AG09309 (cell line): ENCODE measurements at regions not wholly inside any gene's neighbourhood (a gene's known extent, or its start where the extent isn't known, plus 50 kb on each side); places are given as distances from the start of the nearest gene placed in this dataset.

Source experiments
- DNase-seq: peaks from one replicate; pipeline ENCODE4 v3.0.0-alpha.2; 2010; ENCODE audit warnings: low read depth
- H3K4me3 ChIP-seq: 2 replicates; pipeline ENCODE4 v1.5.1; 2011; ENCODE audit warnings: mild to moderate bottlenecking, low read depth, low read length, moderate library complexity; ENCODE audit not compliant: control insufficient read depth
- TF ChIP-seq, protein P1 (sequence below): IDR thresholded peaks from 2 replicates; pipeline ENCODE4 v1.5.1; 2011; ENCODE audit warnings: mild to moderate bottlenecking, low read depth, low read length, inconsistent platforms; ENCODE audit not compliant: insufficient read depth, control insufficient read depth; ENCODE audit errors: missing control alignments

DNA sequence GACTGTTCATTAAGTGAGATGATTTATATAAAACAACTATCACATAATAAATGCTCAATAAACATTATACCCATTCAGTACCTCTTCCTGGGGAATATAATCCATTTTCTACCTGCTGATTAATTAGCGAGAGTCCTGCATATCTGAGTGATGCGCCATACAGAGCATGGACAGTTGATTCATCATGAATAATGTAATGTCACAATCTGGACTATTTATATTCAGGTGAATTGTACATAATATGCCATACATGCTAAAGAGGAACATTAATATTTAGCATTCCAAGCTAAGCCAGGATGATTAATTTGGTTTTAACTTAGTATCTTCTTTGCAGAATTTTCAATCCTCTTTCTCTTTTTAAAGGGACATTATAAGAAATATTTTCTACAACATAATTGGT, 362.0 kb upstream of the XYLT1 start:
- H3K4me3 ChIP-seq: no peak overlapping the region
- TF ChIP-seq, protein P1, sequence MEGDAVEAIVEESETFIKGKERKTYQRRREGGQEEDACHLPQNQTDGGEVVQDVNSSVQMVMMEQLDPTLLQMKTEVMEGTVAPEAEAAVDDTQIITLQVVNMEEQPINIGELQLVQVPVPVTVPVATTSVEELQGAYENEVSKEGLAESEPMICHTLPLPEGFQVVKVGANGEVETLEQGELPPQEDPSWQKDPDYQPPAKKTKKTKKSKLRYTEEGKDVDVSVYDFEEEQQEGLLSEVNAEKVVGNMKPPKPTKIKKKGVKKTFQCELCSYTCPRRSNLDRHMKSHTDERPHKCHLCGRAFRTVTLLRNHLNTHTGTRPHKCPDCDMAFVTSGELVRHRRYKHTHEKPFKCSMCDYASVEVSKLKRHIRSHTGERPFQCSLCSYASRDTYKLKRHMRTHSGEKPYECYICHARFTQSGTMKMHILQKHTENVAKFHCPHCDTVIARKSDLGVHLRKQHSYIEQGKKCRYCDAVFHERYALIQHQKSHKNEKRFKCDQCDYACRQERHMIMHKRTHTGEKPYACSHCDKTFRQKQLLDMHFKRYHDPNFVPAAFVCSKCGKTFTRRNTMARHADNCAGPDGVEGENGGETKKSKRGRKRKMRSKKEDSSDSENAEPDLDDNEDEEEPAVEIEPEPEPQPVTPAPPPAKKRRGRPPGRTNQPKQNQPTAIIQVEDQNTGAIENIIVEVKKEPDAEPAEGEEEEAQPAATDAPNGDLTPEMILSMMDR: no peak
- no peak for DNase-seq

DNA sequence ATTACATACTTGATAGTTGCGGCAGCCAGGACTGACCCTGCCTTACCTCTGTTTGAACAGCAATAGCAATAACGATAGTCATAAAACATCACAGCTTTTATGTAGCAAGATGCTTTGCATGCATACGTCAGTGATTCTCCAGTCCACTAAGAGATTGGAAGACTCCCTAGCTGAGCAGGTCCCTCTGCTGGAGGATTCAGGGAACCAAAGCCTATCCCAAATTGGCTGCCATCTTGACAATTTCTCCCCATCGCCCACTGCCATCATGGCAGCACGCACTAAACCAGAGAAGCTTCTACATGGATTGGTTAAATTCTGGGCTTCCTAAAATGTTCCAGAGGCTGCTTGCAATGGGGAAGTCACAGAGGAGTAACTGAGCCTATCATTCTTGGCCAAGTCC, 360.6 kb upstream of the XYLT1 start:
- H3K4me3 ChIP-seq: no peak overlapping the region
- TF ChIP-seq, protein P1: peak; percentile 14
- DNase-seq: no peak

DNA sequence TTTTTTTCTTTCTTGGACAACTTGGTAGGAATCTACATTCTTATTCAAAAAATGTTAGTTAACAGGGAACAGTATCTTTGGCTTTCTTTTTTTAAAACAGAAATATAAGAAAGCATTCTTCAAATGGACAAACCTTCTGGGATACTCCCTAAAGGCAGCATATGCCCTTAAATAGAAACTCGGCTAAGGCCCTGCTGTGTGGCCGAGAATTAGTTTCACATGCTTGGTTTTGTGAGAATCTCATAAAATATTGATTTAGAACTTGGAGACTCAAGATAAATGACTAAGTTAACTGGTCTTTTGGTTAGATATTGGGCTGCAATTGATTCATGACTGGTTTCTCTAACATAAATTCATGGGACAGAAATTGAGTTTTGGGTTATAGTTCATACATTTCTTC, 359.9 kb upstream of the XYLT1 start:
- DNase-seq: peak; percentile 29
- TF ChIP-seq, protein P1: no peak

DNA sequence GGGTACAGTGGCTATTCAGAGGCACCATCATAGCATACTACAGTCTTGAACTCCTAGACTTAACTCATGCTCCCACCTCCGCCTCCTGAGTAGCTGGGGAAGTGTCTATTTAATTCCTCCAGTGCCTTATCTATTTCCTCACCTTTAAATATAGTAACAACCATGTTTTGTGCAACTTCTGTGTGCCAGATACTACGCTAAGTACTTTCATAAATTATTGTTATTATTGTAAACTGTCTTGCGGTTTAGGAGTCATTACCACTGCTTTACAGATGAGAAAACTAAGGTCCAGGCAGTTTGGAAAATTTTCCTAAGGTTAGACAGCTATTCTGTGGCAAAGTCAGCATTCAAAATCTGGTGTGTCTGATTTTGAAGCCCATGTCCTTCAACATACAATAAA, 359.1 kb upstream of the XYLT1 start:
- TF ChIP-seq, protein P1: no peak
- DNase-seq: no peak
- no peak overlapping the region for H3K4me3 ChIP-seq

More for the DNA sequence above, 359.9 kb upstream of the XYLT1 start:
- H3K4me3 ChIP-seq: no peak overlapping the region

DNA sequence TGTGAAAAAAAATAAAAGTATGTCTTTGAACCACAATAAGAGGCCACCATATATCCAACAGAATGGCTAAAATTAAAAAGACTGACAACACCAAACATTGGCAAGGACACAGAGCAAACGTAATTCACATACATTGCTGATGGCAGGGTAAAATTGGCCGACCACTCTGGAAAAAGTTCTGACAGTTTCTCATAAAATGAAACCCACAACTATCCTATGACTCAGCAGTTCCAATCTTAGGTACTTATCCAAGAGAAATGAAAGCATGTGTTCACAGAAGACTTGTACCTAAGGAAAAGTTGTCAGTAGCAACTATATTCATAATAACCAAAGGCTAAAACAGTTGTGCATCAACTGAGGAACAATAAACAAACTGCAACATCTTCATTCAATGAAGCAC, 357.3 kb upstream of the XYLT1 start:
- TF ChIP-seq, protein P1: no peak
- peak; percentile 87 for DNase-seq
- no peak overlapping the region for H3K4me3 ChIP-seq

DNA sequence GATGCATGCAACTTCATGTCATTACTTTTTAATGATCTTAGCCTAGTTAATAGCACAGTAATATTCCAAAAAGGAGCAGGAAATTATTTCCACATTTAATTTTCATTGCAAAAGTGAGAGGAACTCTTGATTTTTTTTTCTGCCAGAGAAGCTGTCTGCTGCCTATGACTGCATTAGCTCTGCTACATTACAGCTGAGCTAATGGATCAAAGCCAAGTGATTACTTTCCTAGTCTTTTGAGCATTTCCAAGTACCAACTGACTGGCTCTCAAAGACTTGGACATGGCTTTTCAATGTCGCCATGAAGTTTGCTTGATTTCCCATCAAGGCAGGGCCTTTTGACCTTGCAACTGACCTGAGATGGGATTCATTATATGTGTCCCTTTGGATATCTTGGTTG, 356.6 kb upstream of the XYLT1 start:
- TF ChIP-seq, protein P1: no peak
- H3K4me3 ChIP-seq: no peak overlapping the region
- peak; percentile 11 for DNase-seq

DNA sequence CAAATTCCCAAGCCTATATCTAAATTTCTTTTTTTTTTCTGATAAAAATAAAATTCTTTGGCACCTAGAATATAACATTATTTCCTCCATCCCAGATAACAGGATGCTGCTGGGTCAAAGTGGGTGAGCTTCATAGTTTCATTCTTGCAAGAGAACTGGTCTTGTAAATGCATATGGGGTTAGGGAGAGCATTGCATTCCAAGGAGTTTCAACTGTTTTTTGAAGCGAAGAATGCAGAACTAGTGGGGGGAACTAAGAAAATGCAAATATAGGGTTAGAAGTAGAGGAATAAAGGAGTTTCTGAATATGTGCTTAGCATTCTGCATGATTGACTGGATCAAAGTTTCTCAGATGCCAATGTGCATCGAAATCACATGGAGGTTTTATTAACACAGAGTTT, 347.2 kb upstream of the XYLT1 start:
- DNase-seq: no peak
- H3K4me3 ChIP-seq: no peak overlapping the region
- TF ChIP-seq, protein P1: no peak
